GM12865 (cell line): ENCODE measurements at regions not wholly inside any gene's neighbourhood (a gene's known extent, or its start where the extent isn't known, plus 50 kb on each side); places are given as distances from the start of the nearest gene placed in this dataset.

ENCODE experiments used
- DNase-seq: peaks from one replicate; pipeline ENCODE4 v3.0.0; 2010; ENCODE audit warnings: low read depth
- H3K4me3 ChIP-seq: 2 replicates; pipeline ENCODE4 v1.5.1; 2011; ENCODE audit warnings: mild to moderate bottlenecking, low read depth, low read length, control low read depth
- TF ChIP-seq, protein P1 (sequence below): IDR thresholded peaks from 2 replicates; pipeline ENCODE4 v1.5.1; 2011; ENCODE audit warnings: low read length, control low read depth, low read depth, inconsistent platforms; ENCODE audit not compliant: insufficient read depth; ENCODE audit errors: missing control alignments

DNA sequence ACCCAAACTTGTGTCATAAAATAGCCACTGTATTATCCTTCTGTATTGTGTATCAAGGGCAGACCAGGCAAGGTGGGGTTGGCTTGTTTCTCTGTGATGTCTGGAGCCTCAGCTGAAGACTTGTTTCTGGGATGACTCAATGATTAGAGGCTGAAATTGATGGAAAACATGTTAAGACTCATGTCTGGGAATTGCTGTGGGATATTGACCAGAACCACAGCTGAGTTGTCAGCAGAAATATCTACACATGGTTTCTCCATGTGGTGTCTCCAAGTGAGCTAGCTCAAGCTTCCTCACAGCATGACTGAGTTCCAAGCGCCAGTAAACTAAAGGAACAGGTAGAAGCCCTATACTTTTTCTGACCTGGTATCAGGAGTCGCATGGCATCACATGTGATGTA, 128.5 kb upstream of the SYNDIG1 start:
- TF ChIP-seq, protein P1, sequence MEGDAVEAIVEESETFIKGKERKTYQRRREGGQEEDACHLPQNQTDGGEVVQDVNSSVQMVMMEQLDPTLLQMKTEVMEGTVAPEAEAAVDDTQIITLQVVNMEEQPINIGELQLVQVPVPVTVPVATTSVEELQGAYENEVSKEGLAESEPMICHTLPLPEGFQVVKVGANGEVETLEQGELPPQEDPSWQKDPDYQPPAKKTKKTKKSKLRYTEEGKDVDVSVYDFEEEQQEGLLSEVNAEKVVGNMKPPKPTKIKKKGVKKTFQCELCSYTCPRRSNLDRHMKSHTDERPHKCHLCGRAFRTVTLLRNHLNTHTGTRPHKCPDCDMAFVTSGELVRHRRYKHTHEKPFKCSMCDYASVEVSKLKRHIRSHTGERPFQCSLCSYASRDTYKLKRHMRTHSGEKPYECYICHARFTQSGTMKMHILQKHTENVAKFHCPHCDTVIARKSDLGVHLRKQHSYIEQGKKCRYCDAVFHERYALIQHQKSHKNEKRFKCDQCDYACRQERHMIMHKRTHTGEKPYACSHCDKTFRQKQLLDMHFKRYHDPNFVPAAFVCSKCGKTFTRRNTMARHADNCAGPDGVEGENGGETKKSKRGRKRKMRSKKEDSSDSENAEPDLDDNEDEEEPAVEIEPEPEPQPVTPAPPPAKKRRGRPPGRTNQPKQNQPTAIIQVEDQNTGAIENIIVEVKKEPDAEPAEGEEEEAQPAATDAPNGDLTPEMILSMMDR, result no peak
- no peak for DNase-seq
- no peak overlapping the region for H3K4me3 ChIP-seq

DNA sequence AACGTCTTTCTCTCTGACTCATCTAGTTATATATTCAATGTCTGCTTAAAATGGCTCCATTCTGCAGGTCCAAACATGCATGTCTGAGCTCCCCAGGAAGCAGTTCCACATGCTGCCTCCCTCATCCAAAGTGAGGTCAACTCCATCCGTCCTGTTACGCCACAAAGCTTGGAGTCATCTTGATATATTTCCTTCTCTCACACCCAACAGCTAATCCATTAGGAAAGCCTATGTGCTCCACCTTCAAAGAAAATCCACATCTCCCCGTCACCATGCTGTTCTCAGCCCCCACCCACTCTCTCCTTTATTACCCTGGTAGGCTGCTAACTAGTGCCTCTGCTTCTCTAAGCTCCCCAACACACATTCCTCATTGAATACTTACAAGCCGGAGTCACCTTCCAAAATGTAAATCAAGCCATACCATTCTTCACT, 130.2 kb upstream of the SYNDIG1 start:
- TF ChIP-seq, protein P1, result no peak
- H3K4me3 ChIP-seq, result no peak overlapping the region
- DNase-seq, result no peak

DNA sequence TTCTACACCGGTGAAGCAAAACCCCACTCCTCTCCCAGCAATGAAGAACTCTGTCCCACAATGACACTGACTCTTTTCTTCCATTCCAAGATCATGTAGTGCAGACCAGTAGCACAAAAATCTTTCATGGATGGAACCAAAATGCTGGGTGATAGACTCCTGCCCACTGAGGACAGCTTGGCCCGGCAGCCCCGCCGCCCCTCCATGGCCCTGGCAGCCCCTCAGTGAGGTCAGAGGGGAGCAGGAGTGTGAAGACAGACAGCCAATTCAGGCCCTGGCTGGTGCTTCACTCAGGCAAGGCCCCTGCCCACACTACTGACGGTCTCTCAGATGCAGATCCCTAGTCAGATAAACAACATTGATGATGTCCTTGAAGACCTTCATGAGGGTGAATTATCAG, 131.9 kb upstream of the SYNDIG1 start:
- no peak for DNase-seq
- H3K4me3 ChIP-seq, result no peak overlapping the region
- TF ChIP-seq, protein P1, result no peak

DNA sequence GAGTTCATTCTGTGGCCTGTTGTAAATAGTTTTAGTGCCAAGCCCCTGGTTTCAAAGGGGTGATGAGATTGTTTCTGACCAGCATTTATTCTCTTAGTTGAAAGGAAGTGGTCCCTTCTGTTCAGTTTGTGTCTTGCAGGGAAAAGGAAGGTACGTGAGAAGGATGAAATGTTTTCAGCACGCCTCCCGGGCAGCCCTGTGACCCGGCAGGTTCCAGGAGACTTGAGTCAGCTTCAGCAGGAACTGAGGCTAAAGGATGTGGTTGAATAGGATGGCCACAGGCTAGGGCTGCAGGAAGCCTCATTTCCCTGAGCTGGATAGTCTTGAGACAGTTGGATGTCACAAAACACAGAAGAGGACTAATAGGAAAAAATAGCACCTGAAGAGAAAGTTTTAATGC, 132.4 kb upstream of the SYNDIG1 start:
- DNase-seq, result no peak
- no peak overlapping the region for H3K4me3 ChIP-seq
- TF ChIP-seq, protein P1, result no peak

DNA sequence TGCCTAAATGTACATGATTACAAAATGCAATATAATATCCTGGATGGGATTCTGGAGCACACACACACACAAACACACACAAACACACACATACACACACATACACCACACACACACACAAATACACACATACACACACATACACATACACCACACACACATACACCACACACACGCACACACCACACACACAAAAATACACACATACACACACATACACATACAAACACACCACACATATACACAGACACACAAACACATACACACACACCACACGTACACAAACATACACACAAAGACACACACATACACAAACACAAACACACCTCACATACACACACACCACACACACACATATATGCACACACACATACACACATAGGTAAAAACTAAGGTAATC, 134.6 kb upstream of the SYNDIG1 start:
- H3K4me3 ChIP-seq, result no peak overlapping the region
- TF ChIP-seq, protein P1, result no peak
- DNase-seq, result no peak

DNA sequence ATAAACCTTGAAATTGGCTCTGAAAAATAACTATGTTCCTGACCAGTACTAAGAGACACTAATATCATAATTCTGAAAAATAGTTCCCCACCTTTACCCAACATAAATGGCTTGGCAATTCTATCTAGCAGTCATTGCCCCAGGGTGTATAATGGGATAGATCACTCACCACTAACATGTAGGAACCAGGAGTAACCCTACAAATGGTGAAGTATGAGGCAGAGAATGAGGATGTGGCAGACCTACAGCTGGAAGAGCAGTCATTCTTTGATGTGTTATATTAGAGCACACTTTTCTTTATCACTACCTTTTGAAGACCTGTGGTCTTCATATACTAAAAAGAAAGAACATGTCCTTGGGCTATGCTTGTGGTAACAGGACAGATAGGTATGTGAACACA, 136.5 kb upstream of the SYNDIG1 start:
- H3K4me3 ChIP-seq, result no peak overlapping the region
- DNase-seq, result no peak
- TF ChIP-seq, protein P1, result no peak

DNA sequence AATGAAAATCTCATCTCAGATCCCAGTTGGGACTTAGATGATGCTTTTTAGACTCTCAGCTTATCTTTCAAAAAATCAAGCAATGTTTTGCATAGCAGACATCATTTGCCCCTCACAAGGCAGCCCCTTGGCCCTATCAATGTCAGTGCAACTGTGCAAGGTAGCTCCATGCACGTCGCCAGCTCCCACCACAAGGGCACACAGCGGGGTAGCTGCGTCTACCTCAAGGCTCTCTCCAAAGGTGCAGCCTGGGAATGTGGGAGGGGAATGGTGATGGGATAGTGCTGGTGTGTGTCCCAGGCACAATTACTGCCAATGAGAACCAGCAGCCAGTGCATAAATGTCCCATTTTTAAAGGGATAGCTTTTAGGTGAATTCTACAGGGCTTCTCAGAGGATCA, 137.5 kb upstream of the SYNDIG1 start:
- no peak for DNase-seq
- no peak overlapping the region for H3K4me3 ChIP-seq
- TF ChIP-seq, protein P1, result no peak
